IMR-90 (cell line): ENCODE measurements at regions not wholly inside any gene's neighbourhood (a gene's known extent, or its start where the extent isn't known, plus 50 kb on each side); places are given as distances from the start of the nearest gene placed in this dataset.

Experiments used
- ATAC-seq: fragments of 200-7000 bp; cut with Tn5 transposase; 2 replicates; pipeline ENCODE4 v1.9.1; 2020; ENCODE audit warnings: low read depth, mild to moderate bottlenecking, moderate library complexity
- BruUV-seq: library from RNA; stranded (reverse); fragments of 400-500 nt; replicated peaks from 2 replicates; lab custom pipeline; 2021; lab: Mats Ljungman, UMichigan
- CTCF ChIA-PET: fragments of 300-600 bp; formaldehyde crosslinking; extraction: SDS; loops from one replicate; lab custom pipeline; 2021; ENCODE audit warnings: antibody characterized with exemption; lab: Yijun Ruan, JAX
- POLR2A ChIA-PET: fragments of 300-600 bp; sonication (Branson Sonifier 250); formaldehyde crosslinking; loops from one replicate; lab custom pipeline; 2022; ENCODE audit warnings: antibody characterized with exemption; ENCODE audit not compliant: unreplicated experiment; lab: Charles Lee
- DNase-seq: peaks from one replicate; pipeline ENCODE4 v3.0.0; 2013
- H2AFZ ChIP-seq: replicated peaks from 2 replicates; pipeline ENCODE3; 2013; ENCODE audit warnings: low read length, mild to moderate bottlenecking; ENCODE audit not compliant: poor library complexity
- H2AK5ac ChIP-seq: 2 replicates; pipeline ENCODE4 v1.6.1; 2013; ENCODE audit warnings: low read depth, low read length, inconsistent platforms
- H2AK9ac ChIP-seq: replicated peaks from 2 replicates; pipeline ENCODE3; 2013; ENCODE audit warnings: mild to moderate bottlenecking, low read depth, low read length, moderate library complexity; ENCODE audit not compliant: poor library complexity
- H2BK120ac ChIP-seq: 2 replicates; pipeline ENCODE4 v1.6.1; 2013; ENCODE audit warnings: low read depth, low read length, inconsistent platforms
- H2BK15ac ChIP-seq: 3 replicates; pipeline ENCODE4 v1.6.1; 2013; ENCODE audit warnings: low read depth, low read length, inconsistent platforms
- H2BK20ac ChIP-seq: 2 replicates; pipeline ENCODE4 v1.6.1; 2013; ENCODE audit warnings: low read depth, mild to moderate bottlenecking, inconsistent platforms, low read length, moderate library complexity
- H2BK5ac ChIP-seq: 2 replicates; pipeline ENCODE4 v1.6.1; 2013; ENCODE audit warnings: mild to moderate bottlenecking, low read depth, low read length, inconsistent platforms; ENCODE audit not compliant: poor library complexity, severe bottlenecking
- H3K14ac ChIP-seq: replicated peaks from 2 replicates; pipeline ENCODE4 v1.6.1; 2013; ENCODE audit warnings: low read depth, low read length, inconsistent platforms
- H3K18ac ChIP-seq: 2 replicates; pipeline ENCODE4 v1.6.1; 2013; ENCODE audit warnings: low read depth, low read length, control low read depth
- H3K23ac ChIP-seq: 2 replicates; pipeline ENCODE4 v1.6.1; 2013; ENCODE audit warnings: low read depth, low read length, inconsistent platforms
- H3K27ac ChIP-seq: 2 replicates; pipeline ENCODE4 v1.5.1; 2013; ENCODE audit warnings: mild to moderate bottlenecking, control low read depth, low read length; ENCODE audit not compliant: insufficient read depth
- H3K27me3 ChIP-seq: 2 replicates; pipeline ENCODE4 v1.6.1; 2013; ENCODE audit warnings: low read length; ENCODE audit not compliant: control insufficient read depth, insufficient read depth
- H3K36me3 ChIP-seq: 2 replicates; pipeline ENCODE4 v1.6.1; 2013; ENCODE audit warnings: low read length, mixed read lengths; ENCODE audit not compliant: control insufficient read depth, insufficient read depth
- H3K4ac ChIP-seq: 2 replicates; pipeline ENCODE4 v1.6.1; 2013; ENCODE audit warnings: low read depth, low read length, inconsistent platforms
- H3K4me1 ChIP-seq: 2 replicates; pipeline ENCODE4 v1.6.1; 2013; ENCODE audit warnings: low read length, mixed read lengths; ENCODE audit not compliant: control insufficient read depth, insufficient read depth
- H3K4me2 ChIP-seq: 2 replicates; pipeline ENCODE4 v1.6.1; 2013; ENCODE audit warnings: low read depth, mild to moderate bottlenecking, control low read depth, low read length, moderate library complexity
- H3K4me3 ChIP-seq: 2 replicates; pipeline ENCODE4 v1.5.1; 2013; ENCODE audit warnings: low read depth, mild to moderate bottlenecking, control low read depth, low read length, moderate library complexity; ENCODE audit not compliant: insufficient read depth
- H3K56ac ChIP-seq: 2 replicates; pipeline ENCODE4 v1.6.1; 2013; ENCODE audit warnings: low read length, inconsistent platforms; ENCODE audit not compliant: insufficient read depth; ENCODE audit errors: extremely low read depth
- H3K79me1 ChIP-seq, 2 experiments: 2 replicates each; pipeline ENCODE4 v1.6.1; 2013; ENCODE audit warnings: low read length in 2 of 2, inconsistent platforms in 1 of 2, low read depth in 1 of 2
- H3K9ac ChIP-seq: 2 replicates; pipeline ENCODE4 v1.6.1; 2013; ENCODE audit warnings: low read depth, low read length, control low read depth
- H3K9me1 ChIP-seq: 2 replicates; pipeline ENCODE4 v1.6.1; 2013; ENCODE audit warnings: low read length, inconsistent platforms; ENCODE audit not compliant: insufficient read depth
- H3K9me3 ChIP-seq: 2 replicates; pipeline ENCODE4 v1.6.1; 2013; ENCODE audit warnings: low read length; ENCODE audit not compliant: control insufficient read depth, insufficient read depth
- H4K20me1 ChIP-seq: 2 replicates; pipeline ENCODE4 v1.6.1; 2013; ENCODE audit warnings: low read length, inconsistent platforms; ENCODE audit not compliant: insufficient read depth
- H4K5ac ChIP-seq: 2 replicates; pipeline ENCODE4 v1.6.1; 2013; ENCODE audit warnings: mild to moderate bottlenecking, low read depth, low read length, control low read depth
- H4K8ac ChIP-seq, 2 experiments: 2 replicates each; pipeline ENCODE4 v1.6.1; 2013; ENCODE audit warnings: low read depth in 2 of 2, low read length in 2 of 2, control low read depth in 1 of 2, inconsistent platforms in 1 of 2
- H4K91ac ChIP-seq: 2 replicates; pipeline ENCODE4 v1.6.1; 2013; ENCODE audit warnings: low read depth, low read length, inconsistent platforms; ENCODE audit not compliant: insufficient read depth
- BHLHE40 ChIP-seq: fragments of 150-350 bp; IDR thresholded peaks from 2 replicates; pipeline ENCODE4 v1.6.1; 2016; ENCODE audit warnings: mild to moderate bottlenecking, low read depth, low read length
- CEBPB ChIP-seq: IDR thresholded peaks from 2 replicates; pipeline ENCODE4 v1.6.1; 2012; ENCODE audit warnings: low read depth, low read length, improper control_type of control experiment
- CHD1 ChIP-seq: IDR thresholded peaks from 2 replicates; pipeline ENCODE4 v1.6.1; 2012; ENCODE audit warnings: low read depth, low read length, improper control_type of control experiment
- CTCF ChIP-seq: conservative IDR thresholded peaks from 2 replicates; pipeline ENCODE4 v1.5.1; 2012; ENCODE audit warnings: mild to moderate bottlenecking, low read depth, low read length, improper control_type of control experiment
- ELK1 ChIP-seq: fragments of 150-350 bp; IDR thresholded peaks from 2 replicates; pipeline ENCODE4 v1.6.1; 2016; ENCODE audit warnings: low read depth, mild to moderate bottlenecking, low read length, moderate library complexity, borderline replicate concordance
- FOS ChIP-seq: fragments of 150-350 bp; IDR thresholded peaks from 2 replicates; pipeline ENCODE4 v1.6.1; 2016; ENCODE audit warnings: low read depth, low read length
- MAFK ChIP-seq: IDR thresholded peaks from 2 replicates; pipeline ENCODE4 v1.6.1; 2012; ENCODE audit warnings: low read depth, low read length, improper control_type of control experiment
- MAZ ChIP-seq: IDR thresholded peaks from 2 replicates; pipeline ENCODE4 v1.6.1; 2012; ENCODE audit warnings: low read depth, mild to moderate bottlenecking, low read length, improper control_type of control experiment, moderate library complexity, borderline replicate concordance
- MXI1 ChIP-seq: IDR thresholded peaks from 2 replicates; pipeline ENCODE4 v1.6.1; 2012; ENCODE audit warnings: low read depth, mild to moderate bottlenecking, low read length, moderate library complexity, borderline replicate concordance
- NFE2L2 ChIP-seq: fragments of 150-350 bp; IDR thresholded peaks from 2 replicates; pipeline ENCODE4 v1.6.1; 2016; ENCODE audit warnings: low read depth, mild to moderate bottlenecking, low read length
- POLR2A ChIP-seq: IDR thresholded peaks from 2 replicates; pipeline ENCODE4 v1.6.1; 2012; ENCODE audit warnings: mild to moderate bottlenecking, low read depth, low read length
- RAD21 ChIP-seq: IDR thresholded peaks from 2 replicates; pipeline ENCODE4 v1.6.1; 2012; ENCODE audit warnings: low read length, improper control_type of control experiment
- RCOR1 ChIP-seq: IDR thresholded peaks from 2 replicates; pipeline ENCODE4 v1.6.1; 2012; ENCODE audit warnings: mild to moderate bottlenecking, low read length, improper control_type of control experiment; ENCODE audit not compliant: insufficient replicate concordance
- RFX5 ChIP-seq: IDR thresholded peaks from 2 replicates; pipeline ENCODE4 v1.8.0; 2012; ENCODE audit warnings: low read depth, mild to moderate bottlenecking, low read length, moderate library complexity
- SMC3 ChIP-seq: fragments of 150-350 bp; IDR thresholded peaks from 2 replicates; pipeline ENCODE4 v1.6.1; 2016; ENCODE audit warnings: low read depth, mild to moderate bottlenecking, antibody characterized with exemption, low read length, moderate library complexity
- USF2 ChIP-seq: fragments of 150-350 bp; IDR thresholded peaks from 2 replicates; pipeline ENCODE4 v1.6.1; 2017; ENCODE audit warnings: mild to moderate bottlenecking, antibody characterized with exemption, low read length, low read depth
- WGBS, 2 experiments: methylation state at CpG; one replicate each; pipeline versions ENCODE4 v1.1.5 to v1.1.7; 2013; ENCODE audit warnings: missing lambda C conversion rate in 2 of 2; ENCODE audit not compliant: insufficient read length in 1 of 2; ENCODE audit errors: extremely low coverage in 2 of 2; 5-methylcytosine and 5-hydroxymethylcytosine counted together
- dilution Hi-C: fragments of 300-500 bp; cut with HindIII; formaldehyde crosslinking; loops from one replicate; pipeline ENCODE4 v1.14.3; 2018; ENCODE audit warnings: low sequenced_read_pairs; ENCODE audit not compliant: unreplicated experiment
- in situ Hi-C: fragments of 300-500 bp; cut with MboI; formaldehyde crosslinking; loops from 3 replicates; pipeline ENCODE4 v1.14.3; 2019; ENCODE audit warnings: low sequenced_read_pairs, inconsistent platforms, mixed read lengths
- intact Hi-C: fragments of 100-400 bp; cut with micrococcal nuclease; formaldehyde crosslinking; loops from 2 replicates; pipeline ENCODE4 v1.10.0; 2022

GRCh38 chr20:47993817-47994216 is 208.5 kb upstream of the SULF2 start:
- intact Hi-C loops (no loop called here), in situ Hi-C loops (no loop called here), dilution Hi-C loops (no loop called here)
- Histone ChIP-seq H2BK120ac (no peak overlapping the region), H3K27me3 (peaks cover 6% of the 10 kb centered on the region; the same call in 1 of the 2 replicates), H3K56ac (no peak overlapping the region), H2AK5ac (no peak overlapping the region), H2AFZ (no peak overlapping the region), H3K9me1 (no peaks in the 10 kb centered on the region), H4K20me1 (no peaks in the 10 kb centered on the region), H3K4me3 (no peak overlapping the region), H3K4ac (no peak overlapping the region), H2AK9ac (no peak overlapping the region), H3K9ac (no peak overlapping the region), H3K36me3 (no peaks in the 10 kb centered on the region), H3K4me1 (no peaks in the 10 kb centered on the region), H2BK15ac (no peak overlapping the region), H3K14ac (no peak overlapping the region), H3K23ac (no peak overlapping the region), H2BK20ac (no peak overlapping the region), H3K18ac (no peak overlapping the region), H3K79me1 (no peaks in the 10 kb centered on the region), H3K9me3 (peaks cover 6% of the 10 kb centered on the region; the same call in 1 of the 2 replicates), H4K8ac (no peak overlapping the region), H4K5ac (no peak overlapping the region), H3K27ac (no peak overlapping the region), H4K91ac (no peak overlapping the region), H3K4me2 (no peak overlapping the region), H2BK5ac (no peak overlapping the region)
- WGBS, 2 experiments = no CpG with 5 or more reads among the region's 3 CpGs
- ATAC-seq = no peak
- TF ChIP-seq RFX5 = no peak
- no peak for TF ChIP-seq FOS
- no peak for TF ChIP-seq POLR2A
- no peak for TF ChIP-seq RAD21
- no peak for TF ChIP-seq ELK1
- no peak for TF ChIP-seq MXI1
- no peak for TF ChIP-seq MAZ
- TF ChIP-seq CHD1 = no peak
- TF ChIP-seq CTCF = no peak
- no peak for TF ChIP-seq USF2
- no peak for TF ChIP-seq RCOR1
- no peak for TF ChIP-seq NFE2L2
- no peak for TF ChIP-seq MAFK
- no peak for TF ChIP-seq SMC3
- no peak for TF ChIP-seq BHLHE40
- TF ChIP-seq CEBPB = no peak
- DNase-seq = no peak
- ChIA-PET CTCF (no interaction called here), POLR2A (no interaction called here)
- BruUV-seq = no TSS peak
